ENCODE measurements at regions not wholly inside any gene's neighbourhood (a gene's known extent, or its start where the extent isn't known, plus 50 kb on each side); places are given as distances from the start of the nearest gene placed in this dataset.

GRCh38 chr7:155965010-155965409 is 152.7 kb upstream of the SHH start:
- DNase-seq (ENCODE audit: low spot score): no peak
- Mint-ChIP-seq H3K36me3 (ENCODE audit: low read depth) (peaks cover 1% of the 10 kb centered on the region), H3K4me1 (ENCODE audit: low read depth) (peaks cover 20% of the 10 kb centered on the region), H3K9me3 (peaks cover 8% of the 10 kb centered on the region), H3K27me3 (ENCODE audit: insufficient read depth) (peaks cover 14% of the 10 kb centered on the region), H3K27ac (no peak overlapping the region), H3K4me3 (no peak overlapping the region)
- intact Hi-C loops (cut with micrococcal nuclease): no loop called here

GRCh38 chr7:155964543-155964942 is 152.3 kb upstream of the SHH start:
- Mint-ChIP-seq H3K9me3 (peaks cover 8% of the 10 kb centered on the region), H3K4me3 (no peak overlapping the region), H3K27ac (no peak overlapping the region), H3K36me3 (ENCODE audit: low read depth) (peaks cover 1% of the 10 kb centered on the region), H3K27me3 (ENCODE audit: insufficient read depth) (peaks cover 14% of the 10 kb centered on the region), H3K4me1 (ENCODE audit: low read depth) (peaks cover 20% of the 10 kb centered on the region)
- intact Hi-C loops (cut with micrococcal nuclease): loop anchor here (5.0 kb wide), 1 partner anchor 788 kb away; no protein-coding TSS in a partner anchor
- DNase-seq (ENCODE audit: low spot score): no peak

- Mint-ChIP-seq H3K9me3 (peaks cover 8% of the 10 kb centered on the region), H3K36me3 (ENCODE audit: low read depth) (peaks cover 1% of the 10 kb centered on the region), H3K4me1 (ENCODE audit: low read depth) (peaks cover 20% of the 10 kb centered on the region), H3K27me3 (ENCODE audit: insufficient read depth) (peaks cover 14% of the 10 kb centered on the region), H3K4me3 (no peak overlapping the region), H3K27ac (no peak overlapping the region)
- DNase-seq (ENCODE audit: low spot score): no peak
- intact Hi-C loops (cut with micrococcal nuclease): loop anchor here (5.0 kb wide), 1 partner anchor 789 kb away; no protein-coding TSS in a partner anchor
Observed at GRCh38 chr7:155963771-155964195, 151.5 kb upstream of the SHH start.

GRCh38 chr7:155963356-155963755 is 151.1 kb upstream of the SHH start:
- no peak for DNase-seq (ENCODE audit: low spot score)
- Mint-ChIP-seq H3K36me3 (ENCODE audit: low read depth) (peaks cover 1% of the 10 kb centered on the region), H3K27me3 (ENCODE audit: insufficient read depth) (peaks cover 14% of the 10 kb centered on the region), H3K4me3 (no peak overlapping the region), H3K9me3 (peaks cover 8% of the 10 kb centered on the region), H3K27ac (no peak overlapping the region), H3K4me1 (ENCODE audit: low read depth) (peaks cover 20% of the 10 kb centered on the region)
- intact Hi-C loops (cut with micrococcal nuclease): loop anchor here (5.0 kb wide), 1 partner anchor 789 kb away; no protein-coding TSS in a partner anchor

- peaks cover 8% of the 10 kb centered on the region for H3K9me3 Mint-ChIP-seq
- H3K4me1 Mint-ChIP-seq (ENCODE audit: low read depth): peaks cover 20% of the 10 kb centered on the region
- intact Hi-C loops (cut with micrococcal nuclease): loop anchor here (1.0 to 5.0 kb wide), 2 partner anchors 35 to 789 kb away; no protein-coding TSS in a partner anchor
- no peak overlapping the region for H3K4me3 Mint-ChIP-seq
- DNase-seq (ENCODE audit: low spot score): no peak
- H3K27ac Mint-ChIP-seq: no peak overlapping the region
- H3K36me3 Mint-ChIP-seq (ENCODE audit: low read depth): peaks cover 1% of the 10 kb centered on the region
- peaks cover 14% of the 10 kb centered on the region for H3K27me3 Mint-ChIP-seq (ENCODE audit: insufficient read depth)
Observed at GRCh38 chr7:155962968-155963300, 150.7 kb upstream of the SHH start.

- Mint-ChIP-seq H3K9me3 (peaks cover 8% of the 10 kb centered on the region), H3K27me3 (ENCODE audit: insufficient read depth) (peaks cover 11% of the 10 kb centered on the region), H3K4me3 (no peak overlapping the region), H3K27ac (peak overlapping the region; percentile 61), H3K36me3 (ENCODE audit: low read depth) (peaks cover 1% of the 10 kb centered on the region), H3K4me1 (ENCODE audit: low read depth) (peaks cover 20% of the 10 kb centered on the region)
- peak; percentile 15 for DNase-seq (ENCODE audit: low spot score)
- intact Hi-C loops (cut with micrococcal nuclease): loop anchor here (1.0 to 5.0 kb wide), 2 partner anchors 36 to 790 kb away; no protein-coding TSS in a partner anchor
Observed at GRCh38 chr7:155962191-155962967, 150.1 kb upstream of the SHH start.

GRCh38 chr7:155961241-155962190 is 149.3 kb upstream of the SHH start:
- Mint-ChIP-seq H3K4me1 (ENCODE audit: low read depth) (peaks cover 20% of the 10 kb centered on the region), H3K36me3 (ENCODE audit: low read depth) (peaks cover 1% of the 10 kb centered on the region)
- DNase-seq (ENCODE audit: low spot score): no peak

GRCh38 chr7:155959894-155960293 is 147.6 kb upstream of the SHH start:
- H3K4me1 Mint-ChIP-seq (ENCODE audit: low read depth): peaks cover 15% of the 10 kb centered on the region
- no peaks in the 10 kb centered on the region for H3K36me3 Mint-ChIP-seq (ENCODE audit: low read depth)
- no peak overlapping the region for H3K4me3 Mint-ChIP-seq
- DNase-seq (ENCODE audit: low spot score): no peak
- peaks cover 2% of the 10 kb centered on the region for H3K27me3 Mint-ChIP-seq (ENCODE audit: insufficient read depth)
- H3K27ac Mint-ChIP-seq: no peak overlapping the region
- peaks cover 4% of the 10 kb centered on the region for H3K9me3 Mint-ChIP-seq
- intact Hi-C loops (cut with micrococcal nuclease): loop anchor here (5.0 kb wide), 1 partner anchor 792 kb away; no protein-coding TSS in a partner anchor

More at GRCh38 chr7:155961241-155962190, 149.3 kb upstream of the SHH start:
- peaks cover 10% of the 10 kb centered on the region for H3K27me3 Mint-ChIP-seq (ENCODE audit: insufficient read depth)
- H3K27ac Mint-ChIP-seq: no peak overlapping the region
- intact Hi-C loops (cut with micrococcal nuclease): loop anchor here (1.0 to 5.0 kb wide), 2 partner anchors 37 to 791 kb away; no protein-coding TSS in a partner anchor
- H3K4me3 Mint-ChIP-seq: no peak overlapping the region
- H3K9me3 Mint-ChIP-seq: peaks cover 8% of the 10 kb centered on the region

GRCh38 chr7:155956977-155957376 is 144.7 kb upstream of the SHH start:
- H3K4me1 Mint-ChIP-seq (ENCODE audit: low read depth): peaks cover under 1% of the 10 kb centered on the region
- intact Hi-C loops (cut with micrococcal nuclease): no loop called here
- no peak for DNase-seq (ENCODE audit: low spot score)
- H3K27me3 Mint-ChIP-seq (ENCODE audit: insufficient read depth): peaks cover 2% of the 10 kb centered on the region
- H3K27ac Mint-ChIP-seq: no peak overlapping the region
- no peaks in the 10 kb centered on the region for H3K36me3 Mint-ChIP-seq (ENCODE audit: low read depth)
- H3K9me3 Mint-ChIP-seq: no peaks in the 10 kb centered on the region
- no peak overlapping the region for H3K4me3 Mint-ChIP-seq

GRCh38 chr7:155955367-155955635 is 143.0 kb upstream of the SHH start:
- intact Hi-C loops (cut with micrococcal nuclease): no loop called here
- H3K4me1 Mint-ChIP-seq (ENCODE audit: low read depth): no peaks in the 10 kb centered on the region
- H3K27ac Mint-ChIP-seq: no peak overlapping the region
- no peaks in the 10 kb centered on the region for H3K27me3 Mint-ChIP-seq (ENCODE audit: insufficient read depth)
- no peaks in the 10 kb centered on the region for H3K36me3 Mint-ChIP-seq (ENCODE audit: low read depth)
- DNase-seq (ENCODE audit: low spot score): no peak
- no peaks in the 10 kb centered on the region for H3K9me3 Mint-ChIP-seq
- H3K4me3 Mint-ChIP-seq: no peak overlapping the region

- no peaks in the 10 kb centered on the region for H3K36me3 Mint-ChIP-seq (ENCODE audit: low read depth)
- H3K27ac Mint-ChIP-seq: no peak overlapping the region
- DNase-seq (ENCODE audit: low spot score): no peak
- H3K27me3 Mint-ChIP-seq (ENCODE audit: insufficient read depth): no peaks in the 10 kb centered on the region
- H3K9me3 Mint-ChIP-seq: no peaks in the 10 kb centered on the region
- H3K4me3 Mint-ChIP-seq: no peak overlapping the region
- no peaks in the 10 kb centered on the region for H3K4me1 Mint-ChIP-seq (ENCODE audit: low read depth)
- intact Hi-C loops (cut with micrococcal nuclease): no loop called here
Observed at GRCh38 chr7:155954550-155955366, 142.5 kb upstream of the SHH start.

GRCh38 chr7:155953781-155954549 is 141.7 kb upstream of the SHH start:
- no peak for DNase-seq (ENCODE audit: low spot score)
- no peak overlapping the region for H3K27ac Mint-ChIP-seq
- H3K4me3 Mint-ChIP-seq: no peak overlapping the region
- intact Hi-C loops (cut with micrococcal nuclease): no loop called here
- no peaks in the 10 kb centered on the region for H3K4me1 Mint-ChIP-seq (ENCODE audit: low read depth)
- H3K9me3 Mint-ChIP-seq: no peaks in the 10 kb centered on the region
- no peaks in the 10 kb centered on the region for H3K36me3 Mint-ChIP-seq (ENCODE audit: low read depth)
- no peaks in the 10 kb centered on the region for H3K27me3 Mint-ChIP-seq (ENCODE audit: insufficient read depth)

All from activated T-helper 1 cell treated with anti-CD3 and anti-CD28 coated beads, Interleukin-12 subunit alpha, Interleukin-12 subunit beta, Interleukin-2, Interleukin-4 antibody, amounts not matched to agents 30 ng/mL and 10 ng/mL and 1 ng/mL, durations not matched to agents 14 hours and 24 hours and 36 hours (primary cell).